ENCODE measurements at regions not wholly inside any gene's neighbourhood (a gene's known extent, or its start where the extent isn't known, plus 50 kb on each side); places are given as distances from the start of the nearest gene placed in this dataset.
A peak's percentile ranks its signal among the peaks of the same experiment; 100 is the strongest.

GRCh38 chr2:106572541-106573450, 85.6 kb downstream of the CD8B2 start:
- no peak for DNase-seq

GRCh38 chr2:106573773-106574172, 86.6 kb downstream of the CD8B2 start:
- no peak for DNase-seq

GRCh38 chr2:106575955-106576354, 88.8 kb downstream of the CD8B2 start:
- no peak for DNase-seq

GRCh38 chr2:106577255-106577651, 90.1 kb downstream of the CD8B2 start:
- no peak for DNase-seq

GRCh38 chr2:106579750-106580197, 92.6 kb downstream of the CD8B2 start:
- DNase-seq: no peak

- no peak for DNase-seq
Measured at GRCh38 chr2:106580241-106580640, 93.1 kb downstream of the CD8B2 start.

- DNase-seq: no peak
Measured at GRCh38 chr2:106581328-106581727, 94.2 kb downstream of the CD8B2 start.

GRCh38 chr2:106581755-106582147, 94.6 kb downstream of the CD8B2 start:
- no peak for DNase-seq

GRCh38 chr2:106582148-106583143, 95.3 kb downstream of the CD8B2 start:
- DNase-seq: peak; percentile 66

GRCh38 chr2:106584304-106584954, 97.3 kb downstream of the CD8B2 start:
- DNase-seq: no peak

GRCh38 chr2:106596844-106597243, 109.7 kb downstream of the CD8B2 start:
- no peak for DNase-seq

- DNase-seq: no peak
Measured at GRCh38 chr2:106599540-106599939, 112.4 kb downstream of the CD8B2 start.

GRCh38 chr2:106602042-106602441, 114.9 kb downstream of the CD8B2 start:
- no peak for DNase-seq

GRCh38 chr2:106606652-106607051, 119.5 kb downstream of the CD8B2 start:
- no peak for DNase-seq

- DNase-seq: no peak
Measured at GRCh38 chr2:106607371-106607770, 120.2 kb downstream of the CD8B2 start.

GRCh38 chr2:106609780-106610179, 122.6 kb downstream of the CD8B2 start:
- no peak for DNase-seq

GRCh38 chr2:106614511-106615291, 127.5 kb downstream of the CD8B2 start:
- no peak for DNase-seq

- DNase-seq: no peak
Measured at GRCh38 chr2:106618614-106619013, 131.4 kb downstream of the CD8B2 start.

- DNase-seq: no peak
Measured at GRCh38 chr2:106623456-106623855, 136.3 kb downstream of the CD8B2 start.

- no peak for DNase-seq
Measured at GRCh38 chr2:106624787-106625380, 137.7 kb downstream of the CD8B2 start.

GRCh38 chr2:106628377-106628776, 141.2 kb downstream of the CD8B2 start:
- DNase-seq: no peak

- no peak for DNase-seq
Measured at GRCh38 chr2:106629981-106630380, 142.8 kb downstream of the CD8B2 start.
